ENCODE measurements at regions not wholly inside any gene's neighbourhood (a gene's known extent, or its start where the extent isn't known, plus 50 kb on each side); places are given as distances from the start of the nearest gene placed in this dataset.

DNA sequence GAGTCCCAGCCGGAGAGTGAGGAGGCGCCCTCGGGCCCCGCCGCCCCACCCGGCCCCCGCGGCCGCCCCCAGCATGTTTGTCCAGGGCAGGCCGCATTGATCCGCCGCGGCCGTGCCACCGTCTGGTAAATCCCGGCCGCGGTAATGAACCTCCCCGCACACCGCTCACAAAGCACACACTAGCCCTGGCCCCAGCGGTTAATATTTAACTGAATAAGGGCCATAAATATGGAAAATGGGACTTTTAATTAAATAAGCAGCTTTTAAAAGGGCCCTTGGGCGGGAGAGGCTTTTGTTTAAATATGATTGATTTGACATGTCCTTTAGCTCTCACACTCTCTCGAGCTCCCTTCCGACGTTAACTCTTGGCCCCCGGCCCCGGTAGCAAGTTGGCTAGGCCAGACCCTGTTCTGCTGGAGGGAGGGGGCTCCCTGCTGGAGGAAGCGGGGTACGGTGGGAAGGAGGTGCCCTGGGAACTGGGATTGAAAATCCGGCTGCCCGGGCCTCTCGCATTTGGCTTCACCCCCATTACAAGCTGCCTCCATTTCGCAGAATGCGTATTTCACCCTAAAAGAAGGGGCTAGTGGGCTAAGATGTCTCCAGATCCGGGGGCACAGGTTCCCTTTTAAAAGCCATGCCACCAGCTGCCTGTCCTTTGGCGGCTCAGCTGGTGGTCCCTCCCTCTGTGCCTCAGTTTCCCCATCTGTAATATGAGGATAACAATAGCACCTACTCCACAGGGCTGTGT is 199.8 kb downstream of the RBM19 start:
- H3K36me3 Mint-ChIP-seq = no peaks in the 10 kb centered on the region

GRCh38 chr12:113764661-113765060 is 201.5 kb downstream of the RBM19 start:
- no peak for DNase-seq (ENCODE audit: low spot score in 2 of 2, unreplicated experiment in 2 of 2)
- TF ChIP-seq, protein P1, sequence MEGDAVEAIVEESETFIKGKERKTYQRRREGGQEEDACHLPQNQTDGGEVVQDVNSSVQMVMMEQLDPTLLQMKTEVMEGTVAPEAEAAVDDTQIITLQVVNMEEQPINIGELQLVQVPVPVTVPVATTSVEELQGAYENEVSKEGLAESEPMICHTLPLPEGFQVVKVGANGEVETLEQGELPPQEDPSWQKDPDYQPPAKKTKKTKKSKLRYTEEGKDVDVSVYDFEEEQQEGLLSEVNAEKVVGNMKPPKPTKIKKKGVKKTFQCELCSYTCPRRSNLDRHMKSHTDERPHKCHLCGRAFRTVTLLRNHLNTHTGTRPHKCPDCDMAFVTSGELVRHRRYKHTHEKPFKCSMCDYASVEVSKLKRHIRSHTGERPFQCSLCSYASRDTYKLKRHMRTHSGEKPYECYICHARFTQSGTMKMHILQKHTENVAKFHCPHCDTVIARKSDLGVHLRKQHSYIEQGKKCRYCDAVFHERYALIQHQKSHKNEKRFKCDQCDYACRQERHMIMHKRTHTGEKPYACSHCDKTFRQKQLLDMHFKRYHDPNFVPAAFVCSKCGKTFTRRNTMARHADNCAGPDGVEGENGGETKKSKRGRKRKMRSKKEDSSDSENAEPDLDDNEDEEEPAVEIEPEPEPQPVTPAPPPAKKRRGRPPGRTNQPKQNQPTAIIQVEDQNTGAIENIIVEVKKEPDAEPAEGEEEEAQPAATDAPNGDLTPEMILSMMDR (IDR thresholded peaks at IDR 0.05; ENCODE audit: unreplicated experiment) = no peak
- Mint-ChIP-seq H3K9me3 (no peaks in the 10 kb centered on the region), H3K27ac (no peak overlapping the region), H3K4me1 (peaks cover 11% of the 10 kb centered on the region), H3K36me3 (no peaks in the 10 kb centered on the region), H3K4me3 (no peak overlapping the region), H3K27me3 (ENCODE audit: low read depth) (peaks cover 35% of the 10 kb centered on the region)

More for the DNA sequence above, 199.8 kb downstream of the RBM19 start:
- no peak for DNase-seq (ENCODE audit: low spot score in 2 of 2, unreplicated experiment in 2 of 2)
- H3K4me3 Mint-ChIP-seq = no peak overlapping the region
- no peak overlapping the region for H3K27ac Mint-ChIP-seq
- TF ChIP-seq, protein P1 (IDR thresholded peaks at IDR 0.05; ENCODE audit: unreplicated experiment) = no peak
- peaks cover 26% of the 10 kb centered on the region for H3K27me3 Mint-ChIP-seq (ENCODE audit: low read depth)
- peaks cover 11% of the 10 kb centered on the region for H3K4me1 Mint-ChIP-seq
- H3K9me3 Mint-ChIP-seq = no peaks in the 10 kb centered on the region

- DNase-seq (ENCODE audit: low spot score in 2 of 2, unreplicated experiment in 2 of 2) = no peak
- no peak overlapping the region for H3K27ac Mint-ChIP-seq
- H3K4me3 Mint-ChIP-seq = no peak overlapping the region
- TF ChIP-seq, protein P1 (IDR thresholded peaks at IDR 0.05; ENCODE audit: unreplicated experiment) = no peak
- no peaks in the 10 kb centered on the region for H3K9me3 Mint-ChIP-seq
- H3K4me1 Mint-ChIP-seq = peaks cover 11% of the 10 kb centered on the region
- peaks cover 46% of the 10 kb centered on the region for H3K27me3 Mint-ChIP-seq (ENCODE audit: low read depth)
- no peaks in the 10 kb centered on the region for H3K36me3 Mint-ChIP-seq
Observed at GRCh38 chr12:113762882-113763816, 203.0 kb downstream of the RBM19 start.

- Mint-ChIP-seq H3K4me3 (no peak overlapping the region), H3K36me3 (no peaks in the 10 kb centered on the region), H3K27me3 (ENCODE audit: low read depth) (peaks cover 50% of the 10 kb centered on the region), H3K9me3 (no peaks in the 10 kb centered on the region), H3K27ac (peak overlapping the region; percentile 23), H3K4me1 (peaks cover 11% of the 10 kb centered on the region)
- no peak for DNase-seq (ENCODE audit: low spot score in 2 of 2, unreplicated experiment in 2 of 2)
- TF ChIP-seq, protein P1 (IDR thresholded peaks at IDR 0.05; ENCODE audit: unreplicated experiment) = no peak
Observed at GRCh38 chr12:113762155-113762881, 203.8 kb downstream of the RBM19 start.

DNA sequence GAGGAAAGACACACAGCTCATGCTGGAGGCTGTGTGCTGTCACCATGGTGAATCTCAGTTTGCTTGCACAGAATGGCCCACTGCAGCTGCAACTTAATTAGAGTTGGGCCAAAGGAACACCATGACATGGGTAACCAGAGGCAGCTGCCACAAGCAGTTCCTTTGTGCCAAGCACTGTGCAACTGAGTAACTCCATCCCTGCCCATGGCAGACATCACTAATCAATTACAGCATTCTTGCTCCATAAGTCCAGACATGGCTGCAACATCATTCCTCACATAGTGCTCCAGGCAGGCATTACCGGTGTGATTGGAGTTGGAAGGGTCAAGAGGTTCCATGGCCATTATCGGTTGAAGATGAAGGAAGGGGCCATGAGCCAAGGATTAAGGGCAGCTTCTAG is 207.0 kb downstream of the RBM19 start:
- Mint-ChIP-seq H3K27me3 (ENCODE audit: low read depth) (peaks cover 74% of the 10 kb centered on the region), H3K27ac (no peak overlapping the region), H3K4me1 (peaks cover 11% of the 10 kb centered on the region), H3K9me3 (no peaks in the 10 kb centered on the region), H3K36me3 (no peaks in the 10 kb centered on the region), H3K4me3 (no peak overlapping the region)
- DNase-seq (ENCODE audit: low spot score in 2 of 2, unreplicated experiment in 2 of 2) = no peak
- TF ChIP-seq, protein P1 (IDR thresholded peaks at IDR 0.05; ENCODE audit: unreplicated experiment) = no peak

Data from mesothelial cell of epicardium (in vitro differentiated cells).